ENCODE measurements at regions not wholly inside any gene's neighbourhood (a gene's known extent, or its start where the extent isn't known, plus 50 kb on each side); places are given as distances from the start of the nearest gene placed in this dataset.
"Not testable (repeated sequence)": the region's sequence is repeated elsewhere in the genome, so short reads cannot be mapped to it uniquely, and the experiment has no call there.

DNA sequence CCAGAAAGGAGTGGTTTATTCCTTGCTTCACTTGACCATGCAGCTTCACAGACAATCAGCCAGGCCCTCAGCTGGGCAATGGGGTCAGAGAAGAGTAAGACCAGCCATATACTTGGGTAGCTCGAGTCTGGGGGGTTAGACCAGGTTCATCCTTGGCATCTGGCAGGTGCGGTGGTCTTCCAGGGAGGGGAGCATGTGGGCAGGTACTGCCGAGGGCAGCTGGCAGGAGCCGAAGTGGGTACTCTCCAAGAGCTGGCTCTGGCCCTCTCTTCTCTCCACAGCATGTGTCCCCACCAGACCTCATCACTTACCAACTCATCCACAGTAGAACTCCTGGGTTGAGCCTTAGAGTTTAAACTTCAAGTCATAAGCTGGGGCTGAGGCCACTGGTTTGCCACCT, 156.8 kb downstream of the FOXD2 start:
- no peak for DNase-seq (ENCODE audit: low read depth in 2 of 2)

DNA sequence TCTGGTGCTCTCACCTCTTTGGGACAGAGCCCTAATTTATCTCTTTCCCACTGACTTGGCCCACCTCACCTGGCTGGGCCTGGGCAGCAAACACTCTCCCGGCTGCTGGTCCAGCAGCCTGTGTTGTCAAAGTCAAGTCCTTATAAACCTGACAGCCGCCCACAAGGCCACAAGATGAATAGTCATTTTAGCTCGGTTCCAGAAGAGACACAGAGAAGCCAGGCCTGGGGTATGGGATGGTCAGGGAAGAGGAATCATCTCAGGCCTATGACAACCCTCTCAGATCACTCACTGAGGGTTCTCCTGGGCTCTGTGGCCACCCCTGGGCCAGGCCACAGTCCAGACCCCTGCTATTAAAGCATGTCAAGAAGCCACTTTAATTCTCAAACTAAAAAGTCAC, 158.5 kb downstream of the FOXD2 start:
- no peak for DNase-seq (ENCODE audit: low read depth in 2 of 2)

DNA sequence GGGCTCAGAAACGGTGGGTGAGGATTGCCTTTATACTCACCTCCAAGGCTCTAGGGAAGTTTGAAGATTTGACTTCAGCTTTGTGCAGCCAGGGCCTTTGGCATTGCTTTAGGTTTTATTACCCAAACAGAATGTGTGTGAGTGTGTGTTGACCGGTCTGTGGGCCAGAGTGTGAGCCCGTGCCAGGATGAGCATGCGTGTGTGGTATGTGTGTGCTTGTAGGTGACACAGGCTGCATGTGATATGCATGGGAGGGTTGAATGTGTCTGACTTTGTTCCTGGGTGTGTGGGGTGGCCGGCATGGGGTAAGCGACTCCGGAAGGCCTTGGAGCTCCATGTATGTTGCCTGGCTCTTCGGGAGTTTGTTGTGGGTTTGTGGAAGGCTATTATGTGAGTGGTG, 160.5 kb downstream of the FOXD2 start:
- no peak for DNase-seq (ENCODE audit: low read depth in 2 of 2)

DNA sequence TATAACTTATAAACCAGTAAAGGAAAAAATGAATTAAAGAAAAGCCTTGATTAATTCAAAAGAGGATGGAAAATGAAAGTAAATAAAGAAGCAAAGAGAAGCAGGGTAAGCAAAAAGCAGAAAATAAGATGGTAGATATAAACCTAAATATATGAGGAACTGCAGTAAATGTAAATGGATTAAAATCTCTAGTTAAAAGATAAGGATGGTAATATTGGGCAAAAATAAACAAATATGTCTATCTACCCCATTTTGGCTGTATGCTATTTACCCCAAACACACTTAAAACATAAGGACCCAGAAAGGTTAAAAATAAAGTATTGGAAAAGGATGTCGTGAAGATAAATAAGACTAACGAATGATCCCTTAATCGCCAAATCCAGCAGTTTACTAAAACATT, 161.9 kb downstream of the FOXD2 start:
- DNase-seq (ENCODE audit: low read depth in 2 of 2), result no peak

DNA sequence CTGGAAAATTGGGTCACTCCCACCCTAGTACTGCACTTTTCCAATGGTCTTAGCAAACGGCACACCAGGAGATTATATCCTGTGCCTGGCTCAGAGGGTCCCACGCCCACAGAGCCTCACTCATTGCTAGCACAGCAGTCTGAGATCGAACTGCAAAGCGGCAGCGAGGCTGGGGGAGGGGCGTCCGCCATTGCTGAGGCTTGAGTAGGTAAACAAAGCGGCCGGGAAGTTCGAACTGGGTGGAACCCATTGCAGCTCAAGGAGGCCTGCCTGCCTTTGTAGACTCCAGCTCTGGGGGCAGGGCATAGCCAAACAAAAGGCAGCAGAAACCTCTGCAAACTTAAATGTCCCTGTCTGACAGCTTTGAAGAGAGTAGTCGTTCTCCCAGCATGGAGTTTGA, 164.6 kb downstream of the FOXD2 start:
- DNase-seq (ENCODE audit: low read depth in 2 of 2), result not testable (repeated sequence)

DNA sequence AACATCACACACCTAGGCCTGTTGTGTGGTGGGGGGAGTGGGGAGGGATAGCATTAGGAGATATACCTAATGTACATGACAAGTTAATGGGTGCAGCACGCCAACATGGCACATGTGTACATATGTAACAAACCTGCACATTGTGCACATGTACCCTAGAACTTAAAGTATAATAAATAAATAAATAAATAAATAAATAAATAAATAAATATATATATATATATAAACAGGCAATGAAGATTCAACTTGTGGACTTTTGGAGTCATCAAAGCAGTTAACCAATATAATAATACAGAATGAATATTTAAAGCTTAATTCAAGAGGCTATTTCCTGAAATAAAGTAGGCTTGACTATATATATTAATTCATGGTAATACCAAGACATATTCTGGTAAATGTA, 167.0 kb downstream of the FOXD2 start:
- not testable (repeated sequence) for DNase-seq (ENCODE audit: low read depth in 2 of 2)

DNA sequence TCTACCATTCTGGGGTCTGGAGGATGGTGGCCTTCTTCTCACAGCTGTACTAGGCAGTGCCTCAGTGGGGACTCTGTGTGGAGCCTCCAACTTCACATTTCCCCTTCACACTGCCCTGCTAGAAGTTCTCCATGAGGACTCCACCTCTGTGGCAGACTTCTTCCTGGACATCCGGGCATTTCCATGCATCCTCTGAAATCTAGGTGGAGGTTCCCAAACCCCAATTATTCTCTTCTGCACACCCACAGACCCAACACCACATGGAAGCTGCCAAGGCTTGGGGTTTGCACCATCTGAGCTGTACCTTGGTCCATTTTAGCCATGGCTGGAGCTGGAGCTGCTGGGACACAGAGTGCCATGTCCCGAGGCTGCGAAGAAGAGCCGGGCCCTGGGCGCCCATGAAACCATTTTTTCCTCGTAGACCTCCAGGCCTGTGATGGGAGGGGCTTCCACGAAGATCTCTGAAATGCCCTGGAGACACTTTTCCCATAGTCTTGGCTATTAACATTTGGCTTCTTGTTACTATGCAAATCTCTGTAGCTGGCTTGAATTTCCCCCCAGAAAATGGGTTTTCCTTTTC, 170.5 kb downstream of the FOXD2 start:
- no peak for DNase-seq (ENCODE audit: low read depth in 2 of 2)

DNA sequence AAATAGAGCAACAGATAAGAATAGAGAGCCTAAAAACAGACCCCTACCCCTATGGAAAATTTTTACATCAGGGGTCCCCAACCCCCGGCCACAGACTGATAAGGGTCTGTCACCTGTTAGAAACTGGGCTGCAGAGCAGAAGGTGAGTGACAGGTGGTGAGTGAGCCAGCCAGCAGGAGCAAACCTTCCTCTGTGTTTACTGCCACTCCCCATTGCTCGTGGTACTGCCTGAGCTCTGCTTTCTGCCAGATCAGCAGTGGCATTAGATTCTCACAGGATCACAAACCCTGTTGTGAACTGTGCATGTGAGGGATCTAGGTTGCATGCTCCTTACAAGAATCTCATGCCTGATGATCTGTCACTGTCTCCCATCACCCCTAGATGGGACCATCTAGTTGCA, 174.1 kb downstream of the FOXD2 start:
- DNase-seq (ENCODE audit: low read depth in 2 of 2), result no peak

DNA sequence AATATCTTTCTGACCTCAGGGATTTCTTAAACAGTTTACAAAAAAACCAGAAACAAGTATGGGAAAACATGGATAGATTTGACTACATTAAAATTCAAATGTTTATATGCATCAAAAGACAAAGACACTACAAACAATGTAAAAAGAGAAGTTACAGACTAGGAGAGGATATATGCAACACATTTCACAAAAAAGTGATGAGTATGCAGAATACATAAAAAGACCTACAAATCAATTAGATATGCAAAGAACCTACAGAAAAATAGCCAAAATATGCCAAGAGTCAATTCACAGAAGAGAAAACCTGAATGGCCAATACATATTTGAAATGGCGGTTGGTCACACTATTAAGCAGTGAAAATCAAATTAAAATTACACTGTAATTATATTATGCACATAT, 175.0 kb downstream of the FOXD2 start:
- DNase-seq (ENCODE audit: low read depth in 2 of 2), result no peak

DNA sequence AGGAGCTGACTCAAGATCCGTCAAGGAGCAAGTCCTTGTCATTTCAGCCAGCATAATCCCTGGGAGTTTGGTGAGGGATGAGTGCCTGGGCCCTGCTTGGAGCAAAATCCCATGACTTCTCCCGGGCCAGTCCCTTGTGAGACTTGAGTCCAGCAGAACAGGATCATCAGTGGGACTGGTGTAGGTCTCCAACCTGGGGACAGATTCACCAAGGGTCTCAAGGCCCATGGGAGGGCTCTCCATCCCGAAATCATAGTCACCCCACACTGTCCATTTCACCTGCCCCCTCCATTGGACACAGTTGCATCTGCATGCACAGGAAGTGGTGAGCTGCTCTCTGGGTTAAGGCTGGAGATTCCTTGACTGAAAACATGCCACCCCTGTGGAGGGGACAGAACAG, 178.2 kb downstream of the FOXD2 start:
- no peak for DNase-seq (ENCODE audit: low read depth in 2 of 2)

DNA sequence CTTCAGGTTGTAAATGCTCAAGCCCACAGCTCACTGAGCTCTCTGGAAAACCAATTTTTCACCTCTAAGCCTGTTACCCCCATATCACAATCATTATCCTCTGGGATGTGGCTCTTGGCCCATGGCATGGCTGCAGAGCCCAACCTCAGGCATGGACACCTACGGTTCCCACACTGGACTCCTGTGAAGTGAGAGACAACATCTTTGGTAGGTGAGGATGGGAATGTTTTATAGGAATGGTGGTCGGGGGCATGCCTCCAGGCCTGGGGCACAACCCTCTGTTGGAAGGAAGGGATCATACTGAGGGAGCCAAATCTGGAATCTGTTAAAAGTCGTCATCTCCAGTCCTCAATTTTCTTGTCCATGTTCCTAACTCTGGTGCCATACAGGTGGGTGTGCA, 179.1 kb downstream of the FOXD2 start:
- no peak for DNase-seq (ENCODE audit: low read depth in 2 of 2)

DNA sequence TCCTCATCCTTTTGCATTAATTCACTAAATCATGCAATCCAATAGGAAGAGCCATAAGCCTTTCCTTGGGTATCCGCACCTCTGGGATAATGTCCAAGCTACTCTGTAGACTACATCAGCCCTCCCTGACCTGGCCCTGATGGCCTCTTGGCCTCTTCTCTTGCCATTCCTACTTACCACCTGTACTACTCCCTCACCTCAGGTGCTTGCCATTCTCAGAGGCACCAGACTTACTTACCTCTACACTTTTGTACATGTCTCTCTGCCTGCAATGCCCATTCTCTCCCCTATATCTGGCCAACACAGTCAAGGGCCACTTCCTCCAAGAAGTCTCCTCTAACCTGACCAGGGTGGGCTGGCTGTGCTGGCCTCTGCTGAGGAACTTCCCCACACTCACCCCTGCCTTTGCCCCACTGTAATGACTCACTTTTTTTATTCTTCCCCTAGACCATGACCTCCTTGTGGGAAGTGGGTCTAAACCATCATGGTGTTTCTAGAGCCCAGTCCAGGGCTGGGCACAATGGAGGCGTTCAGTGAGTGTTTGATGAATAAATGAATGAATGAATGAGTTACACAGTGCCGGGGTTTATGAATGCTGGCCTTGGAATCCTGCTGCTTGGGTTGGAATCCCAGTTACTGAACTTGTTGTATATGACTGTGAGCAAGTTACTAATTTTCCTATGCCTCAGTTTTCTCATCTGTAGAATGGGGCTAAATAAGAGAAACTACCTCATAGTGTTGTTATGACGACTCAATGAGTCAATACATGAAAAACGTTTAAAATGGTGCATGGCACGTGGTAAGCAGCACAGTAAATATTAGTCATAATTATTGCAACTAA, 179.8 kb downstream of the FOXD2 start:
- no peak for DNase-seq (ENCODE audit: low read depth in 2 of 2)

DNA sequence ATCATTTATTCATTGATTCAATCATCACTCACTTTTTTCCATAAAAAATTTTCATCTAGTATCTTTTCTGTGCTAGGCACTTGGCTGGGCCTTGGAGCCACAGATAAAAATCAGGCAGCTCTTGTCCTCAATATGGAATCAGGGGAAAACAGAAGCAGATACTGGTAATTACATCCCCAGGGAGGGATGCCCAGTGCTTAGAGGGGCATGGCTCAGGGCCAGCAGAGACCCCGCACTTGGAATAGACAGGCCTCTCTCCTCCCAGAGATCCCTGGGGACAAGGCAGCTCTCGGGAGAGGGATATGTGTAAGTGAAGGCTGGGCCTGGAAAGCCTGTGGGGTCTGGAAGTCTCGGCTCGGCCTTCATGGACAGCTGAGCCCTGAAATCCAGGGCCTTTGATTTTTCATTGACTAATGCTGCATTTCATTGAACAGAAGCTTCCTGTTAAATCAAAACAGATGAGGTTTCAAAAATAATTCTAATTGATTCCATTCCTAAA, 180.4 kb downstream of the FOXD2 start:
- no peak for DNase-seq (ENCODE audit: low read depth in 2 of 2)

DNA sequence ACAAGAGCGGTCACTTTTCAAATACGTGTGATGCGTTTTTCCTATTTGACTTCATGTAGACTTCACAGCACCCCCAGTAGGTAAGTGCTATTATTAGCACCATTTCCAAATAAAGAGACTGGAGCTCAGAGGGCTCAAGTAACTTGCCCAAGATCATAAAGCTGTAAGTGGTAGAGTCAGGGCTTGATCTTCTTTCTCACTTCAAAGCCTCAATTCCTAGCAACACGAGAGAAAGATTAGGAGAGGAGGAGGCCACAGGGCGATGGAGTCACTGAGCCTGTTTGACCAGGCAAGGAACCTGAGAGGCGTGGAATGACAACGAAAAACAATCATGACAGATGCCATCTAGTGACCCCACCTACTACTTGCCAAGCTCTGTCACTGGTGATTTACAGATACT, 181.0 kb downstream of the FOXD2 start:
- DNase-seq (ENCODE audit: low read depth in 2 of 2), result no peak

DNA sequence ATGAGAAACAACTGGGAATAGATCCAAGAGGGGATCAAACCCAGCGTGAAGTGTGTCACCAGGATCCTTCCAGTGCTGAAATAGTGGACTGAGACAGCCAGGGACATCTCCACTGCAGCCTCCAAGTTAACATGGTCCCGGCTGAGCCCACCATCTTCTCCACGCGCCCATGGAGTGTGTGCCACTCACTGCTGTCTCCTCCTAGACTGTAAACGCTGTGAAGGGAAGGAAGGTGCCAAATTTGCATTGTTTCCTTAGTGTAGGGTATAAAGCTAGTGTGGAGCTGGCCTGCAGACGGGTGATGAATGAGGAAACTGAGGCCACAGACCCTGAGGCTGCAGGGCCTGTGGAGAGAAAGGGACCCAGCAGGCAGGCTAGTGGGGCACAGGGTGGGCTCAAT, 183.6 kb downstream of the FOXD2 start:
- DNase-seq (ENCODE audit: low read depth in 2 of 2), result no peak

DNA sequence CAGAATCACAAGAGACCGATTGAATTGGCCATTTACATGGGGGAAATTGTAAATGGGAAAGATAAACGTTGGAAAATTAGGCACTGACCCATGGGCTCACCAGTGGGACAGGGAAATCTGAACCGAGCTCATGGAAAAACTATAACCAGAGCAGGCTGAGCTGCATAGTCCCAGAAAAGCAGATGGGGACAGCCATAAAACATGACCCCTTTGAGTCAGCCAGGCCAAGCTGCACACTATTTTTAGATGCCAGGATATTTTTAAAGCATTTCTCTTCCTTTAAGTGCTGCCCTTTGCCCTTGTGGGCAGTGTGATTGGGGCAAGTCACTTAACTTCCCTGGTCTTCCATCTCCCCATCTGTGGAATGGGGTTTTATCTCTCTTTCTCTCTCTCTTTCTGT, 184.1 kb downstream of the FOXD2 start:
- no peak for DNase-seq (ENCODE audit: low read depth in 2 of 2)

DNA sequence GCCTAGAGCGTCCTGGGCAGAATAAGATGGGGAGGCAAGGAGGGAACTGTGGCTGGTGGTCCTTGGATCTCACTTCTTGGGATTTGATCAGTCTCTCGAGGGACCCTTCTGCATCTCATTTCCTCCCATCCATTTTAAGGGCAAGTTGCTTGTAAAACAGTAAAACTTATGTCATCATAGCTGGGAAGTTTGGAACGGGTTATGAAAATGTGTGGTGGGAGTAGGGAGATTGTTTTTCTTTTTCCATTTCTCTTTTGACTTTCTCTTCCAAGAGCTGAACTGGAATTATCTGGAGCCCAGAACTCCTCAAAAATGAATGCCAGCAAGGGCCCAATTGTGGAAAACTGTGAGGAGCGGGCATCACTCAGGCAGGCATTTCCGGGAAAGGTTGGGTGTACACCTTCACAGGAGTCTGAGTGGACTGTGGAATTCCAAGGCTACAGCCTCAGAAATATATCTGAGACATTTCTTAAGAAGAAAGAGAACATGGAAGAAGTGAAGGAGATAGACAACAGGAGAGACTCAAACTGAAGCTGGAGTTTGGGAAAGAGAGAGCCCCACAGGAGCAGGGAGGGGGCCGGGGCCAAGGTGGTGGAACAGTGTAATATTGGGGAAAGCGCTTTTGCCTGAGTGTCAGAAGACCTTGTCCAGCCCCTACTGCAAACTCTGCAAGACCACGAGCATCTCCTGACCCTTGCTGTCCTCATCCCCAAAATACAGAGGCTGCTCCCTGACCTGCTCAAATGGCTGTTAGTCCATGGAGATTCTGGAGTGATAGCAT, 185.1 kb downstream of the FOXD2 start:
- DNase-seq (ENCODE audit: low read depth in 2 of 2), result no peak

DNA sequence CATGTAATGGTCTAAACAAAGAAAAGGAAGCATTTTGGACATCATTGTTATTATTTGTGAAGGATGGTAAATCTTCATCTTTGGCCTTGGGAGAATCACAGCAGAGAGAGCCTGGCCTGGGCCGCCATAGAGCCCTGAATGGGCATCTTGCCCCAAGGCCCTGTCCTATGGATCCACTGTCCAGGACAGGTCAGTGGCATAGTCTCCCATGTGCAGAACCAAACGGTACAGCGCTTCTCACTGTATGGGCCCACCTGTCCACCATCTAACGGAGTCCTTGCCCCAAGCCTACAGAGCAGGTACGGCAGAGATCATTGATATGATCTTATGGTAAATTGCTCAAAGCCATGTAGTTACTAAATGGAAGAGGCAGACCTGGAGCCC, 185.7 kb downstream of the FOXD2 start:
- DNase-seq (ENCODE audit: low read depth in 2 of 2), result no peak

DNA sequence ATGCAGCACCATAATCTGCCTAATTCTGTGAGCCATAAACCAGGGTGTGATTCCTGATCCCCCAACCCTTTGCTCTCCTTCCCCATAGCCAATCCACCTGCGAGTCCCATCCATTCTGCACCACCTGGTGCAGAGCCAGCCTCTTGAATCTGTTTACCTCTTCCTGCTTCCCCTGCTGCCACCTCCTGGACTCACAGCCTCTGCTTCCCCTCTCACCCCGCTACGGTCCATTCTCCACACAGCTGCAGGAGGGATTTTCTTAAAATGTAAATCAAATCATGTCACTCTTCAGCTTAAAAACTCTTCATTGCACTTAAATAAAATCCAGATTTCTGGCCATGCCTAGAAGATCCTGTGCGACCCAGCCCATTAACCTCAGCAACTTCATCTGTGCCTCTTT, 186.7 kb downstream of the FOXD2 start:
- no peak for DNase-seq (ENCODE audit: low read depth in 2 of 2)

DNA sequence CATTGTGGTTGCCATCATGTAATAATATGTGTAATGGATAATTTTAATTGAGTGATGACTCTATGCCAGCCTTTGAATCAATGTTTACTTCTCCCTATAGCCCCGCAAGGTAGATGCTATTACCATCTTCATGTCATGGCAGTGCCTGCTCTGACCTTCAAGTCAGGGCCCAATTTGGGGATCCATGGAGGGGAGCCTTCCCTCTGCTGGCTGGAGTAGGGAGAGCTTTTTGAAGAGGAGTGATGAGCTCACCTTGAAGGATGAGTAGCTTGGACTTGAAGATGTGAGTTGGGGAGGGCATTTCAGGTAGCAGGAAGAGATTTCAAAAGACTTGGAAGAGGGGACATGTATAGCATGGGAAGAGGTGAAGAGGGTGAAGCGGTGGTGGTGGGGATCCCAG, 189.2 kb downstream of the FOXD2 start:
- no peak for DNase-seq (ENCODE audit: low read depth in 2 of 2)

DNA sequence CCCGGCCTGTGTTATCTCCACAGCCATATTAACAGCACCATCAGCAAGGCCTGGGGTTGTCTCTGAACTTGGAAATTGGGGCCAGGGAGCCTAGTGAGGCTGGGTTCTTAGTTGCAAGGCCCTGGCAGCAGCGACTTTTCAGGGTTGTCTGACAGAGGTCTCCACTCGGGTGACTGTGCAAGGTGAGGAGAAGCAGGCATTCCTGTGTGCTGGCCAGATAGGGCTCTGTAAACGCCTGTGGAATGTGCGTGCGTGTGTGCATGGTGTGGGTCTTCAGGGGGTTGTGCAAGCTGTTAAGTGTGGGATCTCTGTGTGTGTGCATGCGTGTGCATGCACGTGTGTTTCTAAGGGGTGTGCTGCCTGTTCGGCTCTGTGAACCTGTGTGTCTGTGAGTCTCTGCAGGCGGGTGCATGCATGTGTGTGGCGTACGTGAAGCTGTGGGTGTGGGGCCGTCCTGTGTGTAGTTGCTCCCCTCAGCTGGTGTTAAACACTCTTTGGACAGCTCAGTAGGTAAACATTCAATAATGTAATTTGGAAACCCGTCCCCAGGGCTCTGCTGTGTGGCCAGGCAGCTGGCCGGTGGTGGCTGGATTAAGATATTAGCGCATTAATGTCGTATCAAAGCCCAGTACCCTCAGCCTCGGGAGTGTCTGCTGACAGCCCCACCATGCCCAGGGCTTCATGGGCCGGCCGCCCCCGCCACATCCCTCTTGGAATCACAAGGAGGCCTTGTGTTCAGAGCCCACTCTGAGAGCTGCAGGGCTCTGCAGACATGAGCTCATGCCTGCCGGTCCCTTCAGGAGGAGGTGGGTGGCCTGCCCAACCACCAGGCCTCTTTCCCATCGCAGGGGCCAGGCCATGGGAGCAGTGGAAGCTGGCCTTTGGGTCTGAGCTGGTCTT, 189.9 kb downstream of the FOXD2 start:
- DNase-seq (ENCODE audit: low read depth in 2 of 2), result no peak

DNA sequence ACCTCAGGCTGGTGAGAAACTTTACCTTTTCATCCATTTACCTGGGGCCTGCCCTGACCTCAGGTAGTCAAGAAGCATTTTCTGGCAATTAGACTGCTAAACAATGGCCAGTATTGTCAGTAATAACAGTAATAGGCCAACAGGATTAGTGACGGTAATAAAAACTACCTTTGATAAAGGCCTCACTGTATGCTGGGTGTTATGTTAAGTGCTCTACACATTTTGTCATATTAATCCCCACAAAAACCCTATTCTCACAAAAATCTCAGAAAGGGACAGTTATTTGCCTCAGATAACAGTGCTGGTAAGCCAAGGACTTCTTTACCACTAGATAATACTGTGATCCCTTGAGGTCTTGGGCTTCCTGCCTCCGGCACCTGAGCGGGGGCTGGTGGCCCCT, 191.4 kb downstream of the FOXD2 start:
- no peak for DNase-seq (ENCODE audit: low read depth in 2 of 2)
